GM12865 (cell line): ENCODE measurements at regions not wholly inside any gene's neighbourhood (a gene's known extent, or its start where the extent isn't known, plus 50 kb on each side); places are given as distances from the start of the nearest gene placed in this dataset.
A peak's percentile ranks its signal among the peaks of the same experiment; 100 is the strongest.

Source experiments
- DNase-seq: peaks from one replicate; pipeline ENCODE4 v3.0.0; 2010; ENCODE audit warnings: low read depth
- H3K4me3 ChIP-seq: 2 replicates; pipeline ENCODE4 v1.5.1; 2011; ENCODE audit warnings: mild to moderate bottlenecking, low read depth, low read length, control low read depth
- TF ChIP-seq, protein P1 (sequence below): IDR thresholded peaks from 2 replicates; pipeline ENCODE4 v1.5.1; 2011; ENCODE audit warnings: low read length, control low read depth, low read depth, inconsistent platforms; ENCODE audit not compliant: insufficient read depth; ENCODE audit errors: missing control alignments

GRCh38 chr10:10514797-10515196 lies 502.9 kb upstream of the CELF2 start:
- TF ChIP-seq, protein P1, sequence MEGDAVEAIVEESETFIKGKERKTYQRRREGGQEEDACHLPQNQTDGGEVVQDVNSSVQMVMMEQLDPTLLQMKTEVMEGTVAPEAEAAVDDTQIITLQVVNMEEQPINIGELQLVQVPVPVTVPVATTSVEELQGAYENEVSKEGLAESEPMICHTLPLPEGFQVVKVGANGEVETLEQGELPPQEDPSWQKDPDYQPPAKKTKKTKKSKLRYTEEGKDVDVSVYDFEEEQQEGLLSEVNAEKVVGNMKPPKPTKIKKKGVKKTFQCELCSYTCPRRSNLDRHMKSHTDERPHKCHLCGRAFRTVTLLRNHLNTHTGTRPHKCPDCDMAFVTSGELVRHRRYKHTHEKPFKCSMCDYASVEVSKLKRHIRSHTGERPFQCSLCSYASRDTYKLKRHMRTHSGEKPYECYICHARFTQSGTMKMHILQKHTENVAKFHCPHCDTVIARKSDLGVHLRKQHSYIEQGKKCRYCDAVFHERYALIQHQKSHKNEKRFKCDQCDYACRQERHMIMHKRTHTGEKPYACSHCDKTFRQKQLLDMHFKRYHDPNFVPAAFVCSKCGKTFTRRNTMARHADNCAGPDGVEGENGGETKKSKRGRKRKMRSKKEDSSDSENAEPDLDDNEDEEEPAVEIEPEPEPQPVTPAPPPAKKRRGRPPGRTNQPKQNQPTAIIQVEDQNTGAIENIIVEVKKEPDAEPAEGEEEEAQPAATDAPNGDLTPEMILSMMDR: no peak
- DNase-seq: no peak
- H3K4me3 ChIP-seq: no peak overlapping the region

- TF ChIP-seq, protein P1: no peak
These were observed 502.0 kb upstream of the CELF2 start for GRCh38 chr10:10515479-10516204.

DNA sequence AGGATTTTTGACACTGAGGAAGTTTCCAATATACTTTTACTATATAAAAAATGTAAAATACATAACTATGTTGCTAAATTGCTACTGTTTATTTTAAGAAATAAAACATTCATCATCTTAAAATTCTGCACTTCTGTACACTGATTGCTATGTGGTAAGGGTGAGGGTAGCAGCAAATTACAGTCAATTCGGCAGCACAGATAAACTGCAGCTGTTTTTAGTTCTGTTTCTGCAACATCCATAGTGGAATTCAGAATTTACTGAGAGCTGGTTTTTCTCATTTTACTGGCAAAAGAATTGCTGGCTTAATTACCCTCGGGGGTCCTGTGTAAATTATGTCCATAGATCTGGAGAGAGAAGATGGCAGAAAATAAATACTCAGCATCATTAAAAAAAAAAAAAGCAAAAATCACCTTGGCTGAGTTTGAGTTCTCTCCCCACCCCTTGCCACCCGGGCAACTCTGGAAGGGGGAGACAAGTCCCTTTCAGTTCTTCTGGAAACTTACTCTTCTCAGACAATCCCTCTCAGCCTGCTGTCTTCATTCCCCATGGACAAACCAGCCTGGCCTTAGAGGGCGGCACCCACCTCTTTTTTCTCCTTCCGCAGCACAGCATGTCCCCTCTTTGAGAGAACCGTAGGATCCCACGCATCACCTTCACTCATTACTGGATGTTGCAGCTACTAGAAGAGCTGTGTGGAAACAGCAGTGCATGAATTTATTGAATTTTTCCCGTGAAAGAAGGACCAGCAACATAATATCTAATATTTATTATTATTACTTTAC lies 501.1 kb upstream of the CELF2 start:
- TF ChIP-seq, protein P1: no peak
- H3K4me3 ChIP-seq: no peak overlapping the region
- DNase-seq: no peak

More at GRCh38 chr10:10515479-10516204, 502.0 kb upstream of the CELF2 start:
- DNase-seq: no peak
- no peak overlapping the region for H3K4me3 ChIP-seq

DNA sequence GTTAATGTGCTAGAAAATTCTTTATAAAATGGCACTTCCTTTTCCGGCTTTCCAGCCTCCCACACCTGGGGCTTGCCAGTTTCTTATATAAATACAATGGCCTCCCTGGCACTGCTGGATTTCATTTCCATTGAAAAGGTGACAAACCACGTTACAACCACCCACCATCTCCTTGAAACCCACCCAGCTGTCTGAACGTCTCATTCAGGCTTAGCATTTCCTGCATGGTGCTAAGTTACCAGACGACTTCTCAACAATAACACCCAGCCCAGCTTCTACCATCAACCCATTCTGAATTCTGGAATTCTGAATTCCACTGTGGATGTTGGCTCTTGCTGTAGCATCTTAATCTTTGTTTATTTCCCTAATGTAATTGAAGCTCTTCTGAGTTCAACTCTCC lies 499.8 kb upstream of the CELF2 start:
- TF ChIP-seq, protein P1: no peak
- H3K4me3 ChIP-seq: no peak overlapping the region
- no peak for DNase-seq

- TF ChIP-seq, protein P1: no peak
- DNase-seq: no peak
- no peak overlapping the region for H3K4me3 ChIP-seq
These were observed 498.0 kb upstream of the CELF2 start for GRCh38 chr10:10519674-10520073.

DNA sequence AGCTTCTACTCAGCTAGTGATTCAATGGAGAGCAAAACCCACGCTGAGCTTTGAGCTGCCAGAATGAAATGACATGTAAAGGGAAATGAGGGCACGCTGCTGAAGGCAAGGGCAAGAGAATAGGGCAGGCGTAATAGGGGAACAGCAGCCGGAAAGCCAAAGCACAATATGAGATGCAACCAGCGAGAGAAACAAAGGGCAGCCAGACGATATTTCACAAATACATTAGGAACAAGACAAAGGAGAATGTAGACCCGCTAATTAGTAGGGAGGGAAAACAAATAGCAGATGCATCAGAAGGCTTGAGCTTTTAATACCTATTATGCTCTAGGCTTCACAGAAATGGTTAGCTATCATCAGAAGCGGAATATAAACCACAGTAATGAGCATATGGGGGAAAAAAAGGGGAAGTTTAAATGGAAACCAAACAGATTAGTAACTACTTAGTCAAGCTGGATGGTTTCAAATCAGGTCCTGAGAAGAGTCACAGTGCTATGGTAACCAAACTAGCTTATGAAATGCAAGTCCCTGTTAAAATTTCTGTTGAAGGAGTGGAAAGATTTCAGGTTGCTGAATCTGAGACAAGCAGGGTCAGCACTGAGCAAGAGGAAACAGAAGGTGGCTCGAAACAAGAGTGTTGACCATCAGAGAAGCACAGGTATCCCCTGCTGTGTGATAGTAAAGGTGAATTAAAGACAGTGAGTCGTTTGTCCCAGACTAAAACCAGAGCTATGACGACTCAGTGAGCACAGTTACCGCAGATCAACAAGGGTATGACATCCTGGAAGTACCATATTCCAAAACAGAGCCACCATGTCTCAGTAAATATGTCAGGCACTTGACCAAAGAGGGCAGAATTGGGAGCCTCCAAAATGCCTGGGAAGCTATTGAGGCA lies 496.9 kb upstream of the CELF2 start:
- TF ChIP-seq, protein P1: no peak
- DNase-seq: peak; percentile 70
- no peak overlapping the region for H3K4me3 ChIP-seq
